ENCODE measurements at regions not wholly inside any gene's neighbourhood (a gene's known extent, or its start where the extent isn't known, plus 50 kb on each side); places are given as distances from the start of the nearest gene placed in this dataset.

- Histone ChIP-seq H3K9me3 (ENCODE audit: low read length) (no peaks in the 10 kb centered on the region), H3K36me3 (replicated peaks in 1 of 2; ENCODE audit: control insufficient read depth in 1 of 2, insufficient read depth in 2 of 2, low read length in 2 of 2) (no peaks in the 10 kb centered on the region), H3K4me1 (ENCODE audit: insufficient read depth, low read length) (no peaks in the 10 kb centered on the region), H4K20me1 (ENCODE audit: insufficient read depth, low read length) (no peaks in the 10 kb centered on the region), H3K27ac (ENCODE audit: extremely low read length, insufficient read depth, low read length) (no peak overlapping the region), H3K9ac (ENCODE audit: insufficient read depth, low read depth, low read length) (no peak overlapping the region), H3K4me2 (ENCODE audit: low read depth, low read length) (no peak overlapping the region), H2AFZ (ENCODE audit: low read length) (no peak overlapping the region), H3K79me2 (ENCODE audit: insufficient read depth, low read length) (no peaks in the 10 kb centered on the region), H3K4me3 (replicated peaks in 1 of 3; ENCODE audit: insufficient read depth in 1 of 3, low read depth in 2 of 3, low read length in 3 of 3) (no peak overlapping the region), H3K27me3 (ENCODE audit: control insufficient read depth in 1 of 2, insufficient read depth in 2 of 2, low read length in 2 of 2) (no peaks in the 10 kb centered on the region; a peak in 1 of 5 replicates)
- TF ChIP-seq SAP130 (CRISPR knock-in tag; IDR thresholded peaks at IDR 0.05; ENCODE audit: low read depth) (no peak), ZSCAN20 (CRISPR knock-in tag; IDR thresholded peaks at IDR 0.05; ENCODE audit: borderline replicate concordance) (no peak), JDP2 (CRISPR knock-in tag; IDR thresholded peaks at IDR 0.05; ENCODE audit: borderline replicate concordance) (no peak), MNT (IDR thresholded peaks at IDR 0.05) (no peak), CERS6 (CRISPR knock-in tag; IDR thresholded peaks at IDR 0.05) (no peak)
- 24% methylated on average over 4 of the region's 4 CpGs for WGBS (ENCODE audit: low lambda C conversion rate)
- FAIRE-seq: no peak
- DNase-seq (ENCODE audit: low spot score): no peak
- ChIA-PET CTCF (ENCODE audit: low intra/inter-chr PET ratio, low total read pairs) (no interaction called here), POLR2A (no interaction called here)
- intact Hi-C loops (cut with micrococcal nuclease; ENCODE audit: unreplicated experiment) (no loop called here), in situ Hi-C loops (cut with HindIII; ENCODE audit: extremely low pct_ligation_motif_present, low pct_unique_long_range_greater_than_20kb) (no loop called here)
- BruUV-seq (replicated peaks): no TSS peak
- no peak for ATAC-seq
Observed at GRCh38 chr11:13826505-13827278, 135.8 kb upstream of the SPON1 start.

GRCh38 chr11:13831696-13832095, 130.8 kb upstream of the SPON1 start:
- Histone ChIP-seq H3K9me3 (ENCODE audit: low read length) (no peaks in the 10 kb centered on the region), H3K27me3 (ENCODE audit: control insufficient read depth in 1 of 2, insufficient read depth in 2 of 2, low read length in 2 of 2) (no peaks in the 10 kb centered on the region), H3K79me2 (ENCODE audit: insufficient read depth, low read length) (no peaks in the 10 kb centered on the region), H3K9ac (ENCODE audit: insufficient read depth, low read depth, low read length) (no peak overlapping the region), H2AFZ (ENCODE audit: low read length) (no peak overlapping the region), H4K20me1 (ENCODE audit: insufficient read depth, low read length) (no peaks in the 10 kb centered on the region), H3K27ac (ENCODE audit: extremely low read length, insufficient read depth, low read length) (no peak overlapping the region), H3K4me1 (ENCODE audit: insufficient read depth, low read length) (no peaks in the 10 kb centered on the region), H3K4me2 (ENCODE audit: low read depth, low read length) (no peak overlapping the region), H3K4me3 (replicated peaks in 1 of 3; ENCODE audit: insufficient read depth in 1 of 3, low read depth in 2 of 3, low read length in 3 of 3) (no peak overlapping the region), H3K36me3 (replicated peaks in 1 of 2; ENCODE audit: control insufficient read depth in 1 of 2, insufficient read depth in 2 of 2, low read length in 2 of 2) (no peaks in the 10 kb centered on the region)
- no TSS peak for BruUV-seq (replicated peaks)
- CTCF ChIA-PET (ENCODE audit: low intra/inter-chr PET ratio, low total read pairs): no interaction called here
- DNase-seq (ENCODE audit: low spot score) (no peak), FAIRE-seq (no peak), ATAC-seq (no peak)
- intact Hi-C loops (cut with micrococcal nuclease; ENCODE audit: unreplicated experiment) (no loop called here), in situ Hi-C loops (cut with HindIII; ENCODE audit: extremely low pct_ligation_motif_present, low pct_unique_long_range_greater_than_20kb) (no loop called here)
- POLR2A ChIA-PET: no interaction called here
- TF ChIP-seq SSRP1 (CRISPR knock-in tag; IDR thresholded peaks at IDR 0.05) (no peak), ZNF44 (CRISPR knock-in tag; IDR thresholded peaks at IDR 0.05) (no peak), RNF219 (CRISPR knock-in tag; IDR thresholded peaks at IDR 0.05) (no peak), ZFYVE20 (CRISPR knock-in tag; IDR thresholded peaks at IDR 0.05; ENCODE audit: borderline replicate concordance, low read depth) (no peak), STAG1 (CRISPR knock-in tag; IDR thresholded peaks at IDR 0.05) (no peak), ZNF512B (CRISPR knock-in tag; IDR thresholded peaks at IDR 0.05; ENCODE audit: borderline replicate concordance) (no peak)
